HG03342 (cell line): ENCODE measurements at regions not wholly inside any gene's neighbourhood (a gene's known extent, or its start where the extent isn't known, plus 50 kb on each side); places are given as distances from the start of the nearest gene placed in this dataset.

ENCODE experiments used
- ATAC-seq: cut with Tn5 transposase; IDR thresholded peaks from one replicate; pipeline ENCODE4 v1.9.1; 2021; ENCODE audit warnings: mild to moderate bottlenecking, moderate library complexity; ENCODE audit not compliant: unreplicated experiment

- ATAC-seq: no peak
Measured at GRCh38 chr6:121967631-121968030, 431.8 kb upstream of the HSF2 start.

GRCh38 chr6:121971931-121972335 lies 427.5 kb upstream of the HSF2 start:
- no peak for ATAC-seq

DNA sequence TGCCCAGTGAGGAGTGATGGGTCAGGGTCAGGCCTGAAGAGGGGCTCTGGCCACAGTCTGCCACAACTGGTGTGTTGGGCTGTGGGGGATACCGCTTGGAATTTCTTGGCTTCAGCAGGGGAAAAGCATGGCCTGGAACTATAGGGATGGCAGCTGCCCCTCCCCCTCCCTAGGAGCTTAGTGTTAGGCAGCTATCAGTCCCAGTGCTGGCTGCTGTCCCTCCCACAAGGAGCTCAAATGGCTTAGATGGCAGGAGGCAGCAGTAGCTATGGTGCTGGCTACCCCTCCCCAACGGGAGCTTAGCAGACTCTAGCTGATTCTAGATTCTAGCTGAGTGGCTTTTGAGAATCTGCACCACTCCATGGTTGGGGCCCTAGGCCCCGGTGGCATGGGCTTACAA lies 414.5 kb upstream of the HSF2 start:
- no peak for ATAC-seq

GRCh38 chr6:121993362-121993761 lies 406.1 kb upstream of the HSF2 start:
- ATAC-seq: no peak

- ATAC-seq: no peak
Measured at GRCh38 chr6:121994919-121995318, 404.5 kb upstream of the HSF2 start.

GRCh38 chr6:121998631-121999030 lies 400.8 kb upstream of the HSF2 start:
- no peak for ATAC-seq

DNA sequence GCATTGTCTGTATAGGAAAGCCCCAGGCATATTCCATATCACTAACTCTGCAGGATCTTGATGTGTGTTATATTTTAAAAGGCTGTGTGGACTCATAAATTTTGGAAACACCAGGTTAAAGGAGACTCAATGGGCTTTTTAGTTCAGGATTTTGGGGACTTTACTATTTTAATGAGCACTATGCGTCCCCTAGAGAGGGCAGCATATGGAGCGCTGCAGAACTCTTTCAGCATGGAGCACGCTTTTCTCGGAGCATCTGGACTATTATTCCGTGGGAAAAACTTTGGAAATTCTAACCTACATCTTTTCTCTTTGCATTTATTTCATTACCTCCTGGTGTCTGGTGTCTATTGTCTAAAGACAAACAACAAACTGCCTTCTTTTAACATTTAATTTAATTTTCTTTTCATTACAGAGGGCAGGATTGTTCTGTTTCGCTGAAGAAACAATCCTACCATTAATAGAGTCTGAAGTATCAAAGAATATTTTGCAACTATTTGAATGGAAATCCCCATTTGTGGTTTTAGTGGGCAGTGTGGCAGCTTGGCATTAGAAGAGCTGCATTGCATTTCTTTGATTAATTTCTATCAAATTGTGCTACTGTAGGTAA lies 399.9 kb upstream of the HSF2 start:
- no peak for ATAC-seq

GRCh38 chr6:122005661-122006060 lies 393.8 kb upstream of the HSF2 start:
- no peak for ATAC-seq

DNA sequence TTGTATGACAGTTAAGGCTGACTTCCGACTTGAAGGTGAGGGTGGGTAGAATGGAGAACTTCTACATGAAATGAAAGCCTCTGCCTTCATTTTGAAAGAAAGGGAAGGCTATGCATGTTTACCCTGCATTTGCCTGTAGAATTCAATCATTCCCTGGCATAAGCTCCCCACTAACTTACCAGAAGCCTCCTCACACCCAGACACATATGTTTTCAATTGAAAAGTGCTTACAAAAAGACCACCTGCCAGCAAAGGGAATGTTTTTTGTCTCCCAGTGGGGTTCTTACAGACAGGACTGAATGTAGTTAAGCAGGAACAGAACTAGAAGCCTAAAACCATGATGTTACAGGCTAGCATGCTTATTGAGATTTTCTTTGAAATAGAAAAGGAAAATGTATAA lies 392.1 kb upstream of the HSF2 start:
- ATAC-seq: no peak

DNA sequence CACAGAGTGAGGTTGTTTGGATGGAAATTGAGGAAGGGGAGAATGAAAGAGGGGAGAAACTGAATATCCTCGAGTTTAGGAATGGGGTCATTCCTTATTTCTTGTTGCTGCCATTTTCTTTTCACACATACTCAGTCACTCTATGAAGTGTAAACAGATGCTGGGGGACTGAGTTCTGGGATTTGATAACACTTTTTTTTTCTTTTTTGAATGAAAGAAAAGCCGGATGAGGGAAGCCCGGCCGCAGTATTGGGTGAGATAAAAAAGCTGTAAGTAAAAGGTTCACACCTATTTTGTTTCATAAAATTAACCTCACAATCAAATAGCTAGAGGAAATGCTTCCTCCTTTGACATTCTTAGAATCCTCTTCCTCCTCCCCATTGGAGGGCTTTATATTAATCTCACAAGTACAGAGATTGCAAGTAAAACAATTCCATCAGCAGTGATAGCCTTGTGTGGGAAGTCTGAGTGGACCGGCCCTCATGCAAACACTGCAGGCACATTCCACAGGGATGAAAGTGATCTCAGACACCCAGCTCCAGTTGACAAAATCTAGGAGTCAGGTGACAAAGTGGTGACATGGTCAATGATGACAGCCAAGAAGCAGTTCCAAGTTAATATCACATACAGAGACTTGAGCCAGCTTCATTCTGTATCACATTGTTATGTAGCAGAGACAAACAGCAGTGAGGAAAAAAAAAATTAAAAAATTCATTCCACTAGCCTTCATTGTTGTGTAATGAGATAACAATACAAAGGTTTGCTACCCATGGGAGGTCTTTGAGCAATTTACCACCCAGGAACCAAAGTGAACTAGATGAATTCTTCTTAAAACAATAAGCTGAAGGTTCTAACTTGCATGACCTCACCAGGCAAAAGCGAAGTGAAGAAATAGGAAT lies 391.1 kb upstream of the HSF2 start:
- ATAC-seq: no peak

- ATAC-seq: no peak
Measured at GRCh38 chr6:122009000-122009350, 390.5 kb upstream of the HSF2 start.

DNA sequence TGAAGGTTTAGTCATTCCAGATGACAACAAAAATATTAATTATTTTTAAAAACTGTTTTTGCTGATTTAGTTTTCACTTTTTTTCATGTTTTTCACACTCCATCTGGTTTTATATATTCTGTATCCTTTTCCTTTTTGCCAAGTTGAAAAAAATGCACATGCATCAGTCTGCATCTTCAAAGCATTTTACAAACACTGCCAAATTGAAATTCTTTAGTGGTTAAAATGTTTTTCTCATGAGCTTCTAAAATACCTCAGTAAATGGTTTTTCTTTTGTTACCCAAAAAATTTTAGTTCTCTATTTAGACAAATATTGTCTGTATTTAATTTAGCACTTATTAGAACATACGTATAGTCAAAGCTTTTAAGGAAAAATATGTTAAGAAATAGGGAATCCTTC lies 386.9 kb upstream of the HSF2 start:
- ATAC-seq: no peak

DNA sequence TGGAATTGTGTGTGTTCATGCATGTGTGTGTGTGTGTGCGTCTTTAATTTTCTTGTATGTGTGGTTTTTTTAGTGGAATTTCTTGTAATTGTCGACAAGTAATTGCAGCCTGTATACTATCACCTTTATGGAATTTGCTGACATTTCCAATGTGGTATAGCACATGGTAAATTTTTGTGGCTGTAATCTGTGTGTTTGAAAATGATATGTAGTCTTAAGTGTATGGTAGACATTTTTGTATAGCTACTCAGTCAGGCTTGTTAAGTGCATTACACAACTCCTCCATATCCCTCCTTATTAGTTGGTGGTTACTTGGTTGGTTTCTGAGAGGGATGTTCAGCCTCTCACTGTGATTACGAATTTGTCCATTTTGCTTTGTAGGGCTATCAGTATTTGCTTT lies 384.5 kb upstream of the HSF2 start:
- ATAC-seq: no peak

DNA sequence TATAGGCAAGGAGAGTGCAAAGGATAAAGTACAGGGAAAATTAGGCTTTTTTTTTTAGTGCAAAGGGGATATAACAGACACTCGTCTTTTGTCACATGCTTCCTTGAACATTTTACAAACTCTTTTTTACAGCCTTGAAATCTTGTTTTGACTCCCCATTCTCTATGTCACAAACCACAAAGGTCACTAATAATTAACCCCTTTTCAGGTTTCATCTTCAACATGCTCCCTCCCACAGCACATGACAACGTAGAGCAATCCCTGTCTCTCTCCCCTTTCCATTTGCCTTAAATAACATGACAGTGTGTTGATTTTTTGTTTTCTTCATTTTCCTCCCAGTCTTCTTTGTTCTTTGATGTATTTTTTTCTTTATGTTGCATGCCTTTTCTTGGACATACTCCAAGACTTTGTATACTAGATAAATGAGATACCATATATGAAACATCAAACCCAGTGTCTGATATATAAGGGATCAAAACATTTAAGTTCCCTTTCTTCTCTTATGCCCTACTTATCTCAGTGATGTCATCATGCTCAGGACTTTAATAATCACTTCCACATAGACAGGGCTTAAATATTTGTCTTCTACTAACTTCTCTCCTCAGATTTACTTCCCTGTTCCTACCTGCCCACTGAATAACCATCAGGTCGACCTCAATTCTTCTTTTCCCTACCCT lies 378.7 kb upstream of the HSF2 start:
- peak; percentile 98 for ATAC-seq

DNA sequence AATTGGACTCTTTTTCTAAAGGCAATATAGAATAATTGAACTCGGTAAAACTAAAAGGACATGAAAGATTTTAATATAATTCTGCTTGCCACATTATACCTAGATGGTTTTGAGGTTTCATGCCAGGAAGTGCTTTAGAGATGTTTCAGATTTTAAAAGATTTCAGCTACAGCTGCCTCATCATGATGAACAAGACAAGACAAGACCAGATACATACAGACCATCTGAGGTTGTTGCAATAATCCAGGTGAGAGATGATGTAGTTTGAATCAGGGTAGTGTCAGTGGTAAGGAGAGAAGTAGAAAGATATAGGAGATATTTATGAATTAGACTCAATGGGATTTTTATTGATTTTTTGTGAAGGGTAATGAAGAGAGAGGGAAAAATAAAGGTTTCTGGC lies 374.3 kb upstream of the HSF2 start:
- ATAC-seq: no peak

- ATAC-seq: no peak
Measured at GRCh38 chr6:122026582-122027369, 372.7 kb upstream of the HSF2 start.

- ATAC-seq: no peak
Measured at GRCh38 chr6:122028933-122029522, 370.4 kb upstream of the HSF2 start.

DNA sequence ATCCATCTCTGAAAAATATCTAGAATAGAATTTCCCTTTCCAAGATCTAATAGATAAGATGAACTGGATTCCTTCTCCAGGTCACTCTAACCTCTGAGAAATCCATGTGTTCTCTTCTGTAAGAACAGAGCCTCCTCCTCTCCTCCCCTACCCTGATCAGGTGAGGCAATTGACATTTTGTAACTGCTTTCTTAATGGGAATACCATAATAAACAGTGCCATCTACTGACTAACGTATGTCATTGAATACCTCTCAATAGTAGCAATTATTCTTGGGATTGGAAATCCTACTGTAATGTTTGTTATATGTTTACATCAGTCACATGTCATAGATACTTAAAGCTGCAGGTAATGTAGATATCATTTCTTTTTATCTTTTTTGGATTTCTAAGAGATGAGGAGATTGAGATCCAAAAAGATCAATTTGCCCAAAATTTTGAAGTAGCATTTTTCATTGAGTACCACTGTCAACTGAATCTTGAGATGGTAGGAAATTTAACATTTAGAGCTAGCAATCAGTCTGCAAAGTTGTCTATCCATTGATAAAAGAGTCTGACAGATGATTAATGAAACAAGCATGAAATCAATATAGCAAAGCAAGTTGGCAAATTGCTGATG lies 365.8 kb upstream of the HSF2 start:
- peak; percentile 92 for ATAC-seq

DNA sequence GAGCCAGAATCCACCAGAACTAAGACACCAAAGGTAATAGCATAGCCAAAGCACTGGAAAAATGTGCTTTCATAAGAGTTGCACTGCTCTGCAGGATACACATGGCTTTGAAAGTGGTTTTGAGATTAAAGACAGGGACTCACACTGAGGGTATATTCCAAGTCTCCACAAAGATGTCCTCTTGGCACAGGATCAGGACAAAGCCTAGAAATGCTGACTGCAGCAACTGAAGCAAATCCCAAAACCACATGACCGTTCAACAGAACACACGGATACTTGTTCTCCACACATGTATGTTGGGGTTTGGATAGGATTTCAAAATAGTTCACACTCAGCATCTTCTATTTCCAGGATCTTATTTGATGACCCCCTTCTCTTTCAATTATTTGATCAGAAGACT lies 364.3 kb upstream of the HSF2 start:
- ATAC-seq: no peak

- no peak for ATAC-seq
Measured at GRCh38 chr6:122040261-122040660, 359.2 kb upstream of the HSF2 start.
